Vagina (tissue), 2 donors: ENCODE measurements at regions not wholly inside any gene's neighbourhood (a gene's known extent, or its start where the extent isn't known, plus 50 kb on each side); places are given as distances from the start of the nearest gene placed in this dataset.

Source experiments
- DNase-seq, 2 donors: peaks; one replicate each; pipeline ENCODE4 v3.0.0-alpha.2; 2017; ENCODE audit errors: extremely low spot score in 2 of 2
- H3K27ac ChIP-seq: fragments of 200-600 bp; sonication (generic); one replicate; pipeline ENCODE4 v1.5.1; 2019
- H3K27me3 ChIP-seq: fragments of 200-600 bp; sonication (generic); one replicate; pipeline ENCODE4 v1.5.1; 2019
- H3K36me3 ChIP-seq, 2 donors: fragments of 200-600 bp; sonication (generic); one replicate each; pipeline ENCODE4 v1.5.1; 2017 to 2019
- H3K4me1 ChIP-seq: fragments of 200-600 bp; sonication (generic); one replicate; pipeline ENCODE4 v1.5.1; 2019
- H3K4me3 ChIP-seq, 2 donors: fragments of 200-600 bp; sonication (generic); 1 replicate in 1 of 2; 2 replicates in 1 of 2; pipeline ENCODE4 v1.5.1; 2016 to 2019
- H3K9me3 ChIP-seq: fragments of 200-600 bp; sonication (generic); one replicate; pipeline ENCODE4 v1.5.1; 2019
- POLR2A ChIP-seq, 2 donors: fragments of 450-650 bp; IDR thresholded peaks; one replicate each; pipeline ENCODE4 v1.6.1; 2017; ENCODE audit warnings: antibody characterized with exemption in 2 of 2, mild to moderate bottlenecking in 2 of 2, moderate library complexity in 2 of 2
- POLR2AphosphoS5 ChIP-seq, 2 donors: sonication (generic); formaldehyde crosslinking; IDR thresholded peaks; one replicate each; pipeline ENCODE4 v1.9.0; 2017; ENCODE audit warnings: antibody characterized with exemption in 2 of 2, mild to moderate bottlenecking in 2 of 2, low read depth in 1 of 2; ENCODE audit not compliant: insufficient read depth in 1 of 2
- intact Hi-C: fragments of 100-400 bp; cut with DNase I; formaldehyde crosslinking; loops from one replicate; pipeline ENCODE4 v1.15.1; 2023
- TF ChIP-seq, protein P1 (sequence below), 3 experiments: fragments of 450-650 bp in 2 of 3; fragments of 200-600 bp in 1 of 3; sonication (generic) in 1 of 3; IDR thresholded peaks; one replicate each; pipeline ENCODE4 v1.5.1; 2017 to 2019; ENCODE audit warnings: antibody characterized with exemption in 3 of 3, mild to moderate bottlenecking in 2 of 3, moderate library complexity in 2 of 3

DNA sequence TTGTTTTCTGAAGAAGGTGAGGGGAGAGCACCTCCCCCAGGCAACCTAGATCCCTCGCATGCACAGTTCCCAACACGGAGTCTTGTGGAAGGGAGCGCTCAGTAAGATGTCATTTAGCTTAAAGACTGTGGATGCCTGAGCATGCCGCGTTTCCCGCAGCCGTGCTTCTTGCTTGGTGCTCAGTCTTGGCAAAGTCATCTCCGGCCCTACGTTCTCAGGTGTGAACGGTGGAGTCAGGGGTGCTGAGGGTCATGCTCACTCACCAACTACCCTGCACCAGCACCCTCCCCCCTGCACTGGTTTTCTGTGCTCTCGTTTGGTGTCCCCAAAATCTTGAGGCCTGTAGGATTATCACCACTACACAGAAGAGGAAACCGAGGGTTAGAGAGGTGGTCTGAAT is 202.1 kb downstream of the RHOU start:
- Histone ChIP-seq H3K27ac (peak overlapping the region; percentile 54), H3K4me3 (no peak overlapping the region), H3K27me3 (no peaks in the 10 kb centered on the region), H3K4me1 (peaks cover 14% of the 10 kb centered on the region), H3K9me3 (no peaks in the 10 kb centered on the region), H3K36me3 (no peaks in the 10 kb centered on the region)
- TF ChIP-seq, protein P1, sequence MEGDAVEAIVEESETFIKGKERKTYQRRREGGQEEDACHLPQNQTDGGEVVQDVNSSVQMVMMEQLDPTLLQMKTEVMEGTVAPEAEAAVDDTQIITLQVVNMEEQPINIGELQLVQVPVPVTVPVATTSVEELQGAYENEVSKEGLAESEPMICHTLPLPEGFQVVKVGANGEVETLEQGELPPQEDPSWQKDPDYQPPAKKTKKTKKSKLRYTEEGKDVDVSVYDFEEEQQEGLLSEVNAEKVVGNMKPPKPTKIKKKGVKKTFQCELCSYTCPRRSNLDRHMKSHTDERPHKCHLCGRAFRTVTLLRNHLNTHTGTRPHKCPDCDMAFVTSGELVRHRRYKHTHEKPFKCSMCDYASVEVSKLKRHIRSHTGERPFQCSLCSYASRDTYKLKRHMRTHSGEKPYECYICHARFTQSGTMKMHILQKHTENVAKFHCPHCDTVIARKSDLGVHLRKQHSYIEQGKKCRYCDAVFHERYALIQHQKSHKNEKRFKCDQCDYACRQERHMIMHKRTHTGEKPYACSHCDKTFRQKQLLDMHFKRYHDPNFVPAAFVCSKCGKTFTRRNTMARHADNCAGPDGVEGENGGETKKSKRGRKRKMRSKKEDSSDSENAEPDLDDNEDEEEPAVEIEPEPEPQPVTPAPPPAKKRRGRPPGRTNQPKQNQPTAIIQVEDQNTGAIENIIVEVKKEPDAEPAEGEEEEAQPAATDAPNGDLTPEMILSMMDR (IDR thresholded peaks at IDR 0.05) = no peak
- no peak for TF ChIP-seq POLR2A (IDR thresholded peaks at IDR 0.05)
- no peak for TF ChIP-seq POLR2AphosphoS5 (IDR thresholded peaks at IDR 0.05; ENCODE audit: insufficient read depth in 1 of 2, low read depth in 1 of 2)
- DNase-seq = peak; percentile 70 to 75
- intact Hi-C loops = no loop called here

DNA sequence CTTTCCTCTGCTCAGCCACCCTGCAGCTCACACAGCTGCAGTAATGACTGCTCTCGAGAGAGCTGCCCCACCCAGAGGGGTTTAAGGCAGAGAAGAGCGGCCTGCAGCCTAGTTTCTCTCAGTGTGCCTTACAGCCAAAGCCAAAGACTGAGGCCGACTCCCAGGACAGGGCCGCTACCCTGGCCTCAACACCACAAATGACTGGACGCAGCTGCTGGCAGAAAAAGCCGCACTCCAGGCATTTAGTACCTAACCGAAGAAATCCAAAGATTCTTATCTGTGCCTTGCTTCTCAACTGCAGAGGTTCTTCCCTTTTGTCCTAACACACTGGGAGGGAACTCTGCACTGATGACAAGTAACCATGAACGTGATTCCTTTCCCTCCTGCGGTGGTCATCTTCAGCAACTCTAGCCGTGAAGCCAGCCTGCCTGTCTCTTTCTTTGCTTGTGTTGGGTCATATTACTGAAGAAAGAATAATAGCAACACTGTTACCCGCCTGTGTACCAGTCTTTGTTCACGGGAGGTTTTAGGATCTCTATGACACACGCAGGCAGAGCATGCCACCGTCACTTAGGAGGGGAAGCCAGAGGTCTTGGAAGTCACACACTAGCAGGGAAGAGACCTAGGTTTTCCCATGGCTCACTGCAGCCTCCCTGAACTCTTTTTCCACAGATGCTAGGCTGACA is 202.7 kb downstream of the RHOU start:
- Histone ChIP-seq H3K27ac (peak overlapping the region; percentile 54), H3K9me3 (no peaks in the 10 kb centered on the region), H3K27me3 (no peaks in the 10 kb centered on the region), H3K4me1 (peaks cover 14% of the 10 kb centered on the region), H3K36me3 (no peaks in the 10 kb centered on the region), H3K4me3 (no peak overlapping the region)
- DNase-seq = peak; percentile 64 to 87
- intact Hi-C loops = no loop called here
- TF ChIP-seq, protein P1 (IDR thresholded peaks at IDR 0.05) = no peak
- no peak for TF ChIP-seq POLR2AphosphoS5 (IDR thresholded peaks at IDR 0.05; ENCODE audit: insufficient read depth in 1 of 2, low read depth in 1 of 2)
- TF ChIP-seq POLR2A (IDR thresholded peaks at IDR 0.05) = no peak

DNA sequence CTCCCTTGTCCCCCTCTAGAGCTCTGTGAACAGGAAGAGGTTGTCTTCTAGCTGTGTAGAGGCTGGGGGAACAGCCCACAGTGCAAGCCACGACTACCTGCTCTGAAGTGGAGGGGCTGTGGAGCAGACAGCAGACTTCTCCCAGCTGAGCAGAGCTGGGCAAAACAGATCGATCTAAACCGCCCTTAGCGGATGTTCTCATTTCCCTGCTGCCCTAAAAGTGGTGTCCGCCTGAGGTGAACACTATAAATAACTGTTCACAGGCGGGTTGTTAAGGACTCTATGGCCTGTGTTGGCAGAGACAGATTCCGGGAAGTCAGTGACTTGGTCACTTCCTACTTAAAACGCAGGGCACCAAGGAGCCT is 203.2 kb downstream of the RHOU start:
- no peaks in the 10 kb centered on the region for H3K36me3 ChIP-seq
- H3K9me3 ChIP-seq = no peaks in the 10 kb centered on the region
- peaks cover 14% of the 10 kb centered on the region for H3K4me1 ChIP-seq
- DNase-seq = peak in 1 of 2 donors; percentile 81
- intact Hi-C loops = no loop called here
- TF ChIP-seq, protein P1 (IDR thresholded peaks at IDR 0.05) = no peak
- TF ChIP-seq POLR2AphosphoS5 (IDR thresholded peaks at IDR 0.05; ENCODE audit: insufficient read depth in 1 of 2, low read depth in 1 of 2) = no peak
- no peak for TF ChIP-seq POLR2A (IDR thresholded peaks at IDR 0.05)
- H3K4me3 ChIP-seq = no peak overlapping the region
- peak overlapping the region; percentile 54 for H3K27ac ChIP-seq
- H3K27me3 ChIP-seq = no peaks in the 10 kb centered on the region

DNA sequence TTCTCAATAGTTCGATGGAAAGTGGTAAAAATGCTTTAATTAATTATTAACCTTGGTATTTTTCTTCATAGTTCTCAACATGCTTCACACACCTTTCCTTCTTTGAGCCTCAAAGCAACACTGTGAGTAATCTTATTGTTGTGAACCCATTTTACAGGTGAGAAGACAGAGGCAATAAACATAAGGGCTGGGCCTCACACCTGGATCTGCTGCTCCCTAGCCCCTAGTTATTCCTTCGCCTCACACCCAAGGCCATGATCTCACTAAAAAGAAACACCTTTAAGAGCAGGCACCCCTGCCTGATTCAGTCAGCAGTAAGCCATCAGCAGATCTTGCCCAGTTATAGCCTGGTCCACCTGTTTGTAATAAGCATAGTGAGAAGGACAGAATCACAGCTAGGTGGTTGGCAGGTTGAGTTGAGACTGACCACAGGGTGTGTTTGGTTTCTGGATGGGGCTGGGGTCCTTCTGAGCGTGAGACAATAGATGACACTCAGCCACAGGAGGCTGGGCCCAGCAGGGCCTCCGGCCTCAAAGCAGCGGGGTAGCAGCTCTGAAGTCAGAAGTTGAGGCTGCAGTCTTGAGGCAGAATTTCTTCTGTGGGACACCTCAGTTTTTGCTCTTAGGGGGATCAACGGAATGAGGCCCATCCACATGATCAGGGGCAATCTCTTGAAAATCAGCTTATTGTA is 203.9 kb downstream of the RHOU start:
- no peaks in the 10 kb centered on the region for H3K36me3 ChIP-seq
- H3K9me3 ChIP-seq = no peaks in the 10 kb centered on the region
- no peak overlapping the region for H3K27ac ChIP-seq
- H3K4me1 ChIP-seq = peaks cover 14% of the 10 kb centered on the region
- TF ChIP-seq POLR2AphosphoS5 (IDR thresholded peaks at IDR 0.05; ENCODE audit: insufficient read depth in 1 of 2, low read depth in 1 of 2) = no peak
- no peak for TF ChIP-seq POLR2A (IDR thresholded peaks at IDR 0.05)
- TF ChIP-seq, protein P1 (IDR thresholded peaks at IDR 0.05) = no peak
- peak in 1 of 2 donors; percentile 44 for DNase-seq
- no peaks in the 10 kb centered on the region for H3K27me3 ChIP-seq
- no peak overlapping the region for H3K4me3 ChIP-seq
- intact Hi-C loops = no loop called here

DNA sequence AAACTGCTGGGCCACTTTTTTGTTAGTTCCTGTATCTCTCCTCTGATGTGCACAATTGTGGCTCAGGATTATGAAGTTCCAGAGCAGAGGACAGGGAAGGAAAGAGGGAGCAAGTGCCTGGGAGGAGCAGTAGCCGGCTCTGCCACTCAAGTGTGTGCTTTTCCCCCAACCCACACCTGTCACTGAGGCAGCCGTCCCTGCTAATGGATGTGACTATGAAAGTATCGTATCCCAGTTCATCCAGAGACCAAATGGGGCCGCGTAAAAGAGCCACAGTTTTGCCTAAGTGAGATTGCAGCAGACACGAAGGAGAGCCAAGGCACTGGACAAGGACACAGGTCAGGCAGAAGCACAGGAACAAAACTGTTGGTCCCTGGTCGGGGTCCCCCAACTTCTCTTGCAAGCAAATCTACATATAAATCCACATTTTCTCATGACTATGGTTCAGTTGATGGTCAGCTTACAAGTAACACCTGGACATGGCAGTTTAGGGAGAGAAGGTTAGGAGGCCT is 204.7 kb downstream of the RHOU start:
- peak in 1 of 2 donors; percentile 71 for DNase-seq
- Histone ChIP-seq H3K27ac (no peak overlapping the region), H3K36me3 (no peaks in the 10 kb centered on the region), H3K27me3 (no peaks in the 10 kb centered on the region), H3K9me3 (no peaks in the 10 kb centered on the region), H3K4me3 (no peak overlapping the region), H3K4me1 (peaks cover 14% of the 10 kb centered on the region)
- TF ChIP-seq POLR2AphosphoS5 (IDR thresholded peaks at IDR 0.05; ENCODE audit: insufficient read depth in 1 of 2, low read depth in 1 of 2) (no peak), POLR2A (IDR thresholded peaks at IDR 0.05) (no peak)
- TF ChIP-seq, protein P1 (IDR thresholded peaks at IDR 0.05) = no peak
- intact Hi-C loops = no loop called here
